CD14-positive monocyte (primary cell): ENCODE measurements at regions not wholly inside any gene's neighbourhood (a gene's known extent, or its start where the extent isn't known, plus 50 kb on each side); places are given as distances from the start of the nearest gene placed in this dataset.

ENCODE experiments used
- DNase-seq, 3 donors: peaks; one replicate each; pipeline ENCODE4 v3.0.0-alpha.2; 2011 to 2022
- H2AFZ ChIP-seq: 2 replicates; pipeline ENCODE4 v1.6.0; 2012; ENCODE audit warnings: mild to moderate bottlenecking, low read depth, low read length, inconsistent platforms; ENCODE audit not compliant: insufficient read depth, poor library complexity, severe bottlenecking
- H3K27ac ChIP-seq, 2 donors: 1 replicate in 1 of 2; 2 replicates in 1 of 2; pipeline ENCODE4 v1.5.1; 2012 to 2013; ENCODE audit warnings: low read length in 2 of 2, control low read depth in 1 of 2, inconsistent platforms in 1 of 2, low read depth in 1 of 2, mild to moderate bottlenecking in 1 of 2
- H3K27me3 ChIP-seq, 2 donors: one replicate each; pipeline versions ENCODE4 v1.6.0 to v1.6.1; 2011 to 2013; ENCODE audit warnings: low read length in 2 of 2; ENCODE audit not compliant: control insufficient read depth in 2 of 2, insufficient read depth in 2 of 2
- H3K36me3 ChIP-seq, 2 donors: replicated peaks in 1 of 2; 1 replicate in 1 of 2; 2 replicates in 1 of 2; pipeline versions ENCODE4 v1.5.1 to v1.6.1; 2012 to 2013; ENCODE audit warnings: low read length in 2 of 2, control low read depth in 1 of 2, inconsistent platforms in 1 of 2, mild to moderate bottlenecking in 1 of 2; ENCODE audit not compliant: insufficient read depth in 2 of 2, control insufficient read depth in 1 of 2
- H3K4me1 ChIP-seq, 2 donors: 1 replicate in 1 of 2; 2 replicates in 1 of 2; pipeline versions ENCODE4 v1.5.1 to v1.6.1; 2012 to 2013; ENCODE audit warnings: low read length in 2 of 2, control low read depth in 1 of 2, inconsistent platforms in 1 of 2, mild to moderate bottlenecking in 1 of 2, moderate library complexity in 1 of 2; ENCODE audit not compliant: insufficient read depth in 2 of 2, control insufficient read depth in 1 of 2
- H3K4me2 ChIP-seq: replicated peaks from 2 replicates; pipeline ENCODE3; 2012; ENCODE audit warnings: low read length, moderate library complexity, mild to moderate bottlenecking; ENCODE audit not compliant: poor library complexity, severe bottlenecking; ENCODE audit errors: extremely low read depth
- H3K4me3 ChIP-seq, 3 experiments: fragments of 200-600 bp in 1 of 3; sonication (generic) in 1 of 3; replicated peaks in 1 of 3; 1 replicate in 2 of 3; 2 replicates in 1 of 3; pipeline ENCODE4 v1.5.1; 2011 to 2013; ENCODE audit warnings: low read length in 3 of 3, mild to moderate bottlenecking in 3 of 3, control low read depth in 2 of 3, low read depth in 2 of 3, inconsistent platforms in 1 of 3, moderate library complexity in 1 of 3
- H3K79me2 ChIP-seq: 2 replicates; pipeline ENCODE4 v1.6.0; 2012; ENCODE audit warnings: mild to moderate bottlenecking, control low read depth, inconsistent platforms, low read length, moderate library complexity; ENCODE audit not compliant: insufficient read depth
- H3K9ac ChIP-seq: 2 replicates; pipeline ENCODE4 v1.6.0; 2017; ENCODE audit warnings: low read length, mild to moderate bottlenecking; ENCODE audit not compliant: insufficient read depth, poor library complexity, severe bottlenecking
- H3K9me3 ChIP-seq, 2 donors: replicated peaks in 1 of 2; 1 replicate in 1 of 2; 2 replicates in 1 of 2; pipeline versions ENCODE4 v1.5.1 to v1.6.1; 2012 to 2013; ENCODE audit warnings: low read length in 2 of 2, control low read depth in 1 of 2; ENCODE audit not compliant: control insufficient read depth in 1 of 2, insufficient read depth in 1 of 2
- H4K20me1 ChIP-seq: 2 replicates; pipeline ENCODE4 v1.6.0; 2012; ENCODE audit warnings: mild to moderate bottlenecking, low read length, control low read depth, moderate library complexity; ENCODE audit not compliant: insufficient read depth
- H3K27ac Mint-ChIP-seq, 7 donors: one replicate each; pipeline ENCODE4 v1.8.0; 2020; ENCODE audit warnings: mild to moderate bottlenecking in 7 of 7, mixed read lengths in 7 of 7, moderate library complexity in 6 of 7, inconsistent platforms in 2 of 7
- H3K27me3 Mint-ChIP-seq, 3 donors: one replicate each; pipeline ENCODE4 v1.8.0; 2021 to 2022; ENCODE audit warnings: low read depth in 3 of 3, mild to moderate bottlenecking in 3 of 3, mixed read lengths in 3 of 3, moderate library complexity in 3 of 3, inconsistent platforms in 1 of 3
- H3K36me3 Mint-ChIP-seq, 2 donors: one replicate each; pipeline ENCODE4 v1.8.0; 2020; ENCODE audit warnings: mixed read lengths in 2 of 2, inconsistent platforms in 1 of 2, mild to moderate bottlenecking in 1 of 2
- H3K4me1 Mint-ChIP-seq: one replicate; pipeline ENCODE4 v1.8.0; 2020; ENCODE audit warnings: mild to moderate bottlenecking, mixed read lengths
- H3K4me3 Mint-ChIP-seq, 2 donors: one replicate each; pipeline ENCODE4 v1.8.0; 2020; ENCODE audit warnings: mild to moderate bottlenecking in 2 of 2, mixed read lengths in 2 of 2, moderate library complexity in 1 of 2
- H3K9me3 Mint-ChIP-seq, 7 donors: one replicate each; pipeline ENCODE4 v1.8.0; 2020 to 2022; ENCODE audit warnings: mixed read lengths in 7 of 7, mild to moderate bottlenecking in 6 of 7, moderate library complexity in 6 of 7, inconsistent platforms in 2 of 7
- CTCF ChIP-seq: fragments of 200-600 bp; IDR thresholded peaks from one replicate; pipeline ENCODE4 v1.8.0; 2022; ENCODE audit warnings: antibody characterized with exemption, mild to moderate bottlenecking
- WGBS: methylation state at CpG from one replicate; pipeline ENCODE4 v1.1.5; 2013; ENCODE audit warnings: missing lambda C conversion rate; ENCODE audit not compliant: insufficient coverage; 5-methylcytosine and 5-hydroxymethylcytosine counted together
- intact Hi-C, 2 donors: fragments of 100-400 bp; cut with micrococcal nuclease; formaldehyde crosslinking; loops; one replicate each; pipeline versions ENCODE4 v1.15.0 to v1.15.1; 2023

- Histone ChIP-seq H3K79me2 (no peaks in the 10 kb centered on the region), H3K4me1 (no peaks in the 10 kb centered on the region), H3K27ac (no peak overlapping the region), H3K9me3 (no peaks in the 10 kb centered on the region), H3K36me3 (no peaks in the 10 kb centered on the region), H2AFZ (no peak overlapping the region), H3K27me3 (no peaks in the 10 kb centered on the region), H3K4me2 (no peak overlapping the region), H3K4me3 (no peak overlapping the region), H3K9ac (no peak overlapping the region), H4K20me1 (no peaks in the 10 kb centered on the region)
- 95% methylated on average over 4 of the region's 7 CpGs for WGBS
- Mint-ChIP-seq H3K4me1 (no peaks in the 10 kb centered on the region), H3K36me3 (no peaks in the 10 kb centered on the region), H3K27ac (no peak overlapping the region), H3K27me3 (peaks cover 0 to 3% (median 0%) of the 10 kb centered on the region in 3 donors), H3K9me3 (peaks cover 0 to 3% (median 1%) of the 10 kb centered on the region in 7 donors), H3K4me3 (no peak overlapping the region)
- no peak for TF ChIP-seq CTCF
- intact Hi-C loops: no loop called here
- no peak for DNase-seq
These were observed 203.7 kb upstream of the ZFHX3 start for GRCh38 chr16:73251608-73252007.

GRCh38 chr16:73248316-73248715, 200.4 kb upstream of the ZFHX3 start:
- no peak overlapping the region for H3K4me2 ChIP-seq
- no peaks in the 10 kb centered on the region for H3K36me3 Mint-ChIP-seq
- intact Hi-C loops: no loop called here
- H3K9ac ChIP-seq: no peak overlapping the region
- H3K79me2 ChIP-seq: no peaks in the 10 kb centered on the region
- no peak for TF ChIP-seq CTCF
- no peak overlapping the region for H3K4me3 Mint-ChIP-seq
- H3K4me3 ChIP-seq: no peak overlapping the region
- H3K4me1 Mint-ChIP-seq: no peaks in the 10 kb centered on the region
- H3K9me3 Mint-ChIP-seq: peaks cover 0 to under 1% (median 0%) of the 10 kb centered on the region in 7 donors
- no peak overlapping the region for H2AFZ ChIP-seq
- H3K27me3 Mint-ChIP-seq: peaks cover 0 to 2% (median 2%) of the 10 kb centered on the region in 3 donors
- no peak overlapping the region for H3K27ac ChIP-seq
- H3K27me3 ChIP-seq: no peaks in the 10 kb centered on the region
- H3K27ac Mint-ChIP-seq: no peak overlapping the region
- no peaks in the 10 kb centered on the region for H4K20me1 ChIP-seq
- no peaks in the 10 kb centered on the region for H3K4me1 ChIP-seq
- 97% methylated on average over 4 of the region's 4 CpGs for WGBS
- H3K36me3 ChIP-seq: no peaks in the 10 kb centered on the region
- no peak for DNase-seq
- H3K9me3 ChIP-seq: no peaks in the 10 kb centered on the region
